Trophoblast cell (in vitro differentiated cells and primary cell): ENCODE measurements at regions not wholly inside any gene's neighbourhood (a gene's known extent, or its start where the extent isn't known, plus 50 kb on each side); places are given as distances from the start of the nearest gene placed in this dataset.

Source experiments
- DNase-seq, 2 donors: peaks; one replicate each; pipeline ENCODE4 v3.0.0-alpha.2; 2016
- H2AFZ ChIP-seq: 2 replicates; pipeline ENCODE4 v1.6.1; 2013; ENCODE audit warnings: low read length, moderate library complexity, mild to moderate bottlenecking; ENCODE audit not compliant: insufficient read depth, poor library complexity
- H2AK5ac ChIP-seq: 2 replicates; pipeline ENCODE4 v1.6.1; 2013; ENCODE audit warnings: mild to moderate bottlenecking, low read length
- H2BK120ac ChIP-seq: 2 replicates; pipeline ENCODE4 v1.6.1; 2013; ENCODE audit warnings: low read length, mild to moderate bottlenecking, moderate library complexity; ENCODE audit not compliant: insufficient read depth, poor library complexity
- H2BK12ac ChIP-seq: 2 replicates; pipeline ENCODE4 v1.6.1; 2013; ENCODE audit warnings: mild to moderate bottlenecking, low read length, moderate library complexity
- H2BK5ac ChIP-seq: 2 replicates; pipeline ENCODE4 v1.6.1; 2013; ENCODE audit warnings: low read length, low read depth, moderate library complexity, mild to moderate bottlenecking; ENCODE audit not compliant: poor library complexity
- H3K14ac ChIP-seq: 2 replicates; pipeline ENCODE4 v1.6.1; 2013; ENCODE audit warnings: mild to moderate bottlenecking, low read length
- H3K18ac ChIP-seq: 2 replicates; pipeline ENCODE4 v1.6.1; 2013; ENCODE audit warnings: mild to moderate bottlenecking, low read length
- H3K23ac ChIP-seq: 2 replicates; pipeline ENCODE4 v1.6.1; 2013; ENCODE audit warnings: low read length
- H3K27ac ChIP-seq: 2 replicates; pipeline ENCODE4 v1.5.1; 2013; ENCODE audit warnings: low read depth, mild to moderate bottlenecking, inconsistent platforms, low read length, moderate library complexity
- H3K27me3 ChIP-seq: 2 replicates; pipeline ENCODE4 v1.6.1; 2013; ENCODE audit warnings: inconsistent platforms, mild to moderate bottlenecking, low read length, moderate library complexity; ENCODE audit not compliant: insufficient read depth
- H3K36me3 ChIP-seq, 2 experiments: 1 replicate in 1 of 2; 2 replicates in 1 of 2; pipeline ENCODE4 v1.6.1; 2013; ENCODE audit warnings: low read length in 2 of 2, mild to moderate bottlenecking in 2 of 2, moderate library complexity in 1 of 2; ENCODE audit not compliant: insufficient read depth in 2 of 2, control insufficient read depth in 1 of 2
- H3K4ac ChIP-seq: 2 replicates; pipeline ENCODE4 v1.6.1; 2013; ENCODE audit warnings: low read depth, mild to moderate bottlenecking, low read length, moderate library complexity
- H3K4me1 ChIP-seq, 2 experiments: 1 replicate in 1 of 2; 2 replicates in 1 of 2; pipeline ENCODE4 v1.6.1; 2013; ENCODE audit warnings: low read length in 2 of 2, mild to moderate bottlenecking in 2 of 2, moderate library complexity in 1 of 2; ENCODE audit not compliant: insufficient read depth in 2 of 2, control insufficient read depth in 1 of 2
- H3K4me2 ChIP-seq: 2 replicates; pipeline ENCODE4 v1.6.1; 2013; ENCODE audit warnings: inconsistent platforms, mild to moderate bottlenecking, low read length, moderate library complexity
- H3K4me3 ChIP-seq: 2 replicates; pipeline ENCODE4 v1.5.1; 2013; ENCODE audit warnings: mild to moderate bottlenecking, low read depth, low read length, inconsistent platforms
- H3K79me1 ChIP-seq: one replicate; pipeline ENCODE4 v1.6.1; 2013; ENCODE audit warnings: low read length
- H3K79me2 ChIP-seq: 2 replicates; pipeline ENCODE4 v1.6.1; 2013; ENCODE audit warnings: low read length, mild to moderate bottlenecking; ENCODE audit not compliant: control insufficient read depth, insufficient read depth, poor library complexity
- H3K9ac ChIP-seq: 2 replicates; pipeline ENCODE4 v1.6.1; 2013; ENCODE audit warnings: mild to moderate bottlenecking, low read length
- H3K9me3 ChIP-seq: 2 replicates; pipeline ENCODE4 v1.6.1; 2013; ENCODE audit warnings: low read depth, mild to moderate bottlenecking, control low read depth, inconsistent platforms, low read length; ENCODE audit not compliant: insufficient read depth
- H4K12ac ChIP-seq: 2 replicates; pipeline ENCODE4 v1.6.1; 2013; ENCODE audit warnings: low read depth, mild to moderate bottlenecking, low read length, moderate library complexity
- H4K8ac ChIP-seq: 2 replicates; pipeline ENCODE4 v1.6.1; 2013; ENCODE audit warnings: low read depth, mild to moderate bottlenecking, low read length, moderate library complexity
- H4K91ac ChIP-seq: one replicate; pipeline ENCODE4 v1.6.1; 2013; ENCODE audit warnings: low read depth, mild to moderate bottlenecking, low read length, moderate library complexity
- WGBS: extraction: QIAGEN DNeasy Blood & Tissue Kit; methylation state at CpG from one replicate; pipeline ENCODE4 v1.1.7; 2013; ENCODE audit warnings: missing lambda C conversion rate; ENCODE audit not compliant: insufficient read length, insufficient coverage; ENCODE audit errors: extremely low coverage; 5-methylcytosine and 5-hydroxymethylcytosine counted together

GRCh38 chr7:13333371-13333770, 645.9 kb downstream of the ARL4A start:
- H3K27me3 ChIP-seq = no peaks in the 10 kb centered on the region
- H2AK5ac ChIP-seq = no peak overlapping the region
- no peak overlapping the region for H4K12ac ChIP-seq
- H3K23ac ChIP-seq = no peak overlapping the region
- WGBS = no CpG with 5 or more reads among the region's 1 CpG
- H3K4me3 ChIP-seq = no peak overlapping the region
- H4K8ac ChIP-seq = no peak overlapping the region
- no peak for DNase-seq
- H2AFZ ChIP-seq = no peak overlapping the region
- H3K18ac ChIP-seq = no peak overlapping the region
- no peaks in the 10 kb centered on the region for H3K79me1 ChIP-seq
- H3K4me2 ChIP-seq = no peak overlapping the region
- no peaks in the 10 kb centered on the region for H3K36me3 ChIP-seq
- no peaks in the 10 kb centered on the region for H3K9me3 ChIP-seq
- H3K4ac ChIP-seq = no peak overlapping the region
- H2BK5ac ChIP-seq = no peak overlapping the region
- H3K4me1 ChIP-seq = no peaks in the 10 kb centered on the region
- H3K27ac ChIP-seq = no peak overlapping the region
- H4K91ac ChIP-seq = no peak overlapping the region
- H2BK120ac ChIP-seq = no peak overlapping the region
- no peaks in the 10 kb centered on the region for H3K79me2 ChIP-seq
- H3K9ac ChIP-seq = no peak overlapping the region
- no peak overlapping the region for H3K14ac ChIP-seq
- no peak overlapping the region for H2BK12ac ChIP-seq

- Histone ChIP-seq H2BK5ac (no peak overlapping the region), H2AK5ac (no peak overlapping the region), H2BK120ac (no peak overlapping the region), H3K14ac (no peak overlapping the region), H3K36me3 (no peaks in the 10 kb centered on the region), H3K4me1 (no peaks in the 10 kb centered on the region), H3K4me3 (no peak overlapping the region), H3K18ac (no peak overlapping the region), H3K79me1 (no peaks in the 10 kb centered on the region), H3K4ac (no peak overlapping the region), H4K12ac (no peak overlapping the region), H2BK12ac (no peak overlapping the region), H3K27me3 (no peaks in the 10 kb centered on the region), H3K27ac (no peak overlapping the region), H3K79me2 (no peaks in the 10 kb centered on the region), H3K23ac (no peak overlapping the region), H3K9me3 (no peaks in the 10 kb centered on the region), H4K91ac (no peak overlapping the region), H3K9ac (no peak overlapping the region), H2AFZ (no peak overlapping the region), H3K4me2 (no peak overlapping the region), H4K8ac (no peak overlapping the region)
- DNase-seq = peak in 1 of 2 donors; percentile 49
- no CpG with 5 or more reads among the region's 4 CpGs for WGBS
Observed at GRCh38 chr7:13336227-13336626, 648.8 kb downstream of the ARL4A start.

- H4K8ac ChIP-seq = no peak overlapping the region
- H4K12ac ChIP-seq = no peak overlapping the region
- H3K36me3 ChIP-seq = no peaks in the 10 kb centered on the region
- H2BK5ac ChIP-seq = no peak overlapping the region
- no peak overlapping the region for H4K91ac ChIP-seq
- no peak overlapping the region for H3K4me2 ChIP-seq
- H3K27me3 ChIP-seq = no peaks in the 10 kb centered on the region
- H2AFZ ChIP-seq = no peak overlapping the region
- H3K27ac ChIP-seq = no peak overlapping the region
- H3K4me1 ChIP-seq = no peaks in the 10 kb centered on the region
- no peak overlapping the region for H2BK12ac ChIP-seq
- no peak for DNase-seq
- H3K9me3 ChIP-seq = no peaks in the 10 kb centered on the region
- no peak overlapping the region for H3K9ac ChIP-seq
- no peak overlapping the region for H2BK120ac ChIP-seq
- no peak overlapping the region for H3K23ac ChIP-seq
- H3K18ac ChIP-seq = no peak overlapping the region
- H3K14ac ChIP-seq = no peak overlapping the region
- H3K4me3 ChIP-seq = no peak overlapping the region
- no CpG with 5 or more reads among the region's 1 CpG for WGBS
- no peak overlapping the region for H2AK5ac ChIP-seq
- H3K79me2 ChIP-seq = no peaks in the 10 kb centered on the region
- no peak overlapping the region for H3K4ac ChIP-seq
- no peaks in the 10 kb centered on the region for H3K79me1 ChIP-seq
Observed at GRCh38 chr7:13352677-13353076, 636.8 kb downstream of the ETV1 start.

GRCh38 chr7:13359656-13360055, 629.8 kb downstream of the ETV1 start:
- Histone ChIP-seq H2BK120ac (no peak overlapping the region), H3K4ac (no peak overlapping the region), H3K36me3 (no peaks in the 10 kb centered on the region), H3K9me3 (no peaks in the 10 kb centered on the region), H4K91ac (no peak overlapping the region), H3K9ac (no peak overlapping the region), H3K79me1 (no peaks in the 10 kb centered on the region), H4K8ac (no peak overlapping the region), H3K14ac (no peak overlapping the region), H2AFZ (no peak overlapping the region), H3K79me2 (no peaks in the 10 kb centered on the region), H3K23ac (no peak overlapping the region), H3K4me1 (no peaks in the 10 kb centered on the region), H2BK5ac (no peak overlapping the region), H4K12ac (no peak overlapping the region), H3K18ac (no peak overlapping the region), H3K4me3 (no peak overlapping the region), H2AK5ac (no peak overlapping the region), H2BK12ac (no peak overlapping the region), H3K27ac (no peak overlapping the region), H3K4me2 (no peak overlapping the region), H3K27me3 (no peaks in the 10 kb centered on the region)
- peak in 1 of 2 donors; percentile 2 for DNase-seq
- WGBS = no CpG with 5 or more reads among the region's 10 CpGs
